ENCODE measurements at regions not wholly inside any gene's neighbourhood (a gene's known extent, or its start where the extent isn't known, plus 50 kb on each side); places are given as distances from the start of the nearest gene placed in this dataset.
"Not testable (repeated sequence)": the region's sequence is repeated elsewhere in the genome, so short reads cannot be mapped to it uniquely, and the experiment has no call there.

- no peak for DNase-seq (ENCODE audit: low spot score)
These were observed 313.8 kb downstream of the S1PR1 start for GRCh38 chr1:101550581-101550980.

- no peak for DNase-seq (ENCODE audit: low spot score)
These were observed 330.2 kb downstream of the S1PR1 start for GRCh38 chr1:101566883-101567538.

GRCh38 chr1:101567582-101568189, 330.9 kb downstream of the S1PR1 start:
- peak; percentile 9 for DNase-seq (ENCODE audit: low spot score)

- no peak for DNase-seq (ENCODE audit: low spot score)
These were observed 350.9 kb downstream of the S1PR1 start for GRCh38 chr1:101587741-101588140.

GRCh38 chr1:101588677-101589076, 351.9 kb downstream of the S1PR1 start:
- DNase-seq (ENCODE audit: low spot score): no peak

GRCh38 chr1:101592845-101593244, 356.0 kb downstream of the S1PR1 start:
- DNase-seq (ENCODE audit: low spot score): no peak

- no peak for DNase-seq (ENCODE audit: low spot score)
These were observed 359.1 kb downstream of the S1PR1 start for GRCh38 chr1:101595881-101596374.

- DNase-seq (ENCODE audit: low spot score): not testable (repeated sequence)
These were observed 363.8 kb downstream of the S1PR1 start for GRCh38 chr1:101600615-101601014.

- DNase-seq (ENCODE audit: low spot score): no peak
These were observed 366.9 kb downstream of the S1PR1 start for GRCh38 chr1:101603726-101604125.

GRCh38 chr1:101605878-101606277, 369.1 kb downstream of the S1PR1 start:
- DNase-seq (ENCODE audit: low spot score): no peak

- no peak for DNase-seq (ENCODE audit: low spot score)
These were observed 376.7 kb downstream of the S1PR1 start for GRCh38 chr1:101613546-101613945.

GRCh38 chr1:101618900-101619299, 377.8 kb downstream of the OLFM3 start:
- no peak for DNase-seq (ENCODE audit: low spot score)

GRCh38 chr1:101632548-101633272, 364.0 kb downstream of the OLFM3 start:
- DNase-seq (ENCODE audit: low spot score): no peak

GRCh38 chr1:101645810-101646209, 350.9 kb downstream of the OLFM3 start:
- no peak for DNase-seq (ENCODE audit: low spot score)

GRCh38 chr1:101652484-101652883, 344.2 kb downstream of the OLFM3 start:
- DNase-seq (ENCODE audit: low spot score): no peak

GRCh38 chr1:101653482-101653946, 343.2 kb downstream of the OLFM3 start:
- DNase-seq (ENCODE audit: low spot score): no peak

GRCh38 chr1:101664726-101665125, 332.0 kb downstream of the OLFM3 start:
- DNase-seq (ENCODE audit: low spot score): no peak

- no peak for DNase-seq (ENCODE audit: low spot score)
These were observed 329.0 kb downstream of the OLFM3 start for GRCh38 chr1:101667761-101668160.

- DNase-seq (ENCODE audit: low spot score): no peak
These were observed 313.6 kb downstream of the OLFM3 start for GRCh38 chr1:101683136-101683535.

GRCh38 chr1:101683561-101683960, 313.2 kb downstream of the OLFM3 start:
- no peak for DNase-seq (ENCODE audit: low spot score)

GRCh38 chr1:101697072-101697471, 299.7 kb downstream of the OLFM3 start:
- no peak for DNase-seq (ENCODE audit: low spot score)

GRCh38 chr1:101698681-101699080, 298.0 kb downstream of the OLFM3 start:
- no peak for DNase-seq (ENCODE audit: low spot score)

GRCh38 chr1:101704895-101705294, 291.8 kb downstream of the OLFM3 start:
- DNase-seq (ENCODE audit: low spot score): no peak

All from A172 (cell line).